Testis (tissue), 2 donors: ENCODE measurements at regions not wholly inside any gene's neighbourhood (a gene's known extent, or its start where the extent isn't known, plus 50 kb on each side); places are given as distances from the start of the nearest gene placed in this dataset.

Source experiments
- CTCF ChIP-seq, 3 experiments: fragments of 450-650 bp in 2 of 3; fragments of 200-600 bp in 1 of 3; sonication (generic) in 1 of 3; IDR thresholded peaks; one replicate each; pipeline ENCODE4 v1.5.1; 2016 to 2019; ENCODE audit warnings: antibody characterized with exemption in 3 of 3, mild to moderate bottlenecking in 2 of 3, moderate library complexity in 1 of 3
- POLR2A ChIP-seq: fragments of 450-650 bp; IDR thresholded peaks from one replicate; pipeline ENCODE4 v1.6.1; 2017; ENCODE audit warnings: antibody characterized with exemption, mild to moderate bottlenecking, moderate library complexity

- no peak for TF ChIP-seq CTCF (IDR thresholded peaks at IDR 0.05)
- TF ChIP-seq POLR2A = no peak
These were observed 704.9 kb upstream of the PABPC4L start for GRCh38 chr4:134906404-134907023.
